Loucy (cell line): ENCODE measurements at regions not wholly inside any gene's neighbourhood (a gene's known extent, or its start where the extent isn't known, plus 50 kb on each side); places are given as distances from the start of the nearest gene placed in this dataset.

Source experiments
- H2AFZ ChIP-seq: fragments of 200-600 bp; sonication (generic); 2 replicates; pipeline ENCODE4 v1.6.0; 2016; ENCODE audit warnings: antibody characterized with exemption, mild to moderate bottlenecking, low read length, moderate library complexity
- H3F3A ChIP-seq: fragments of 200-600 bp; 2 replicates; pipeline ENCODE4 v1.6.0; 2016; ENCODE audit warnings: antibody characterized with exemption, low read depth, mild to moderate bottlenecking
- H3K27me3 ChIP-seq: fragments of 200-600 bp; sonication (generic); 2 replicates; pipeline ENCODE4 v1.6.1; 2014; ENCODE audit warnings: low read length, mild to moderate bottlenecking; ENCODE audit not compliant: insufficient read depth, poor library complexity, severe bottlenecking
- H3K36me3 ChIP-seq: fragments of 200-600 bp; sonication (generic); 2 replicates; pipeline ENCODE4 v1.6.1; 2016; ENCODE audit warnings: low read length; ENCODE audit not compliant: insufficient read depth
- H3K4me1 ChIP-seq: fragments of 200-600 bp; sonication (generic); 2 replicates; pipeline ENCODE4 v1.5.1; 2014; ENCODE audit warnings: low read length, mild to moderate bottlenecking; ENCODE audit not compliant: insufficient read depth, poor library complexity, severe bottlenecking
- H3K4me2 ChIP-seq: fragments of 200-600 bp; sonication (generic); 2 replicates; pipeline ENCODE4 v1.6.0; 2014; ENCODE audit warnings: antibody characterized with exemption, low read length, low read depth, mild to moderate bottlenecking; ENCODE audit not compliant: poor library complexity, severe bottlenecking
- H3K4me3 ChIP-seq: fragments of 200-600 bp; sonication (generic); 2 replicates; pipeline ENCODE4 v1.5.1; 2014; ENCODE audit warnings: low read length, mild to moderate bottlenecking, mixed read lengths; ENCODE audit not compliant: poor library complexity, severe bottlenecking
- H3K79me2 ChIP-seq: fragments of 200-600 bp; sonication (generic); 2 replicates; pipeline ENCODE4 v1.6.1; 2014; ENCODE audit warnings: low read length; ENCODE audit not compliant: insufficient read depth
- H3K9ac ChIP-seq: fragments of 200-600 bp; sonication (generic); 2 replicates; pipeline ENCODE4 v1.6.0; 2014; ENCODE audit warnings: mild to moderate bottlenecking, low read depth, low read length, moderate library complexity; ENCODE audit not compliant: poor library complexity, severe bottlenecking
- H3K9me2 ChIP-seq: fragments of 200-600 bp; sonication (generic); replicated peaks from 2 replicates; pipeline ENCODE4 v1.6.1; 2016; ENCODE audit warnings: low read depth, low read length, mixed read lengths
- H3K9me3 ChIP-seq: fragments of 200-600 bp; sonication (generic); 2 replicates; pipeline ENCODE4 v1.6.1; 2014; ENCODE audit warnings: mild to moderate bottlenecking, antibody characterized with exemption, low read length, low read depth; ENCODE audit not compliant: insufficient read depth
- H4K20me1 ChIP-seq: fragments of 200-600 bp; sonication (generic); 2 replicates; pipeline ENCODE4 v1.6.0; 2014; ENCODE audit warnings: antibody characterized with exemption, low read length, mild to moderate bottlenecking; ENCODE audit not compliant: insufficient read depth, poor library complexity, severe bottlenecking
- EZH2phosphoT487 ChIP-seq: fragments of 200-600 bp; IDR thresholded peaks from 2 replicates; pipeline ENCODE4 v1.6.1; 2018; ENCODE audit warnings: antibody characterized with exemption, mild to moderate bottlenecking, moderate library complexity, borderline replicate concordance
- TF ChIP-seq, protein P1 (sequence below): fragments of 200-600 bp; sonication (generic); conservative IDR thresholded peaks from 2 replicates; pipeline ENCODE4 v1.5.1; 2014; ENCODE audit warnings: mild to moderate bottlenecking, antibody characterized with exemption, low read length

DNA sequence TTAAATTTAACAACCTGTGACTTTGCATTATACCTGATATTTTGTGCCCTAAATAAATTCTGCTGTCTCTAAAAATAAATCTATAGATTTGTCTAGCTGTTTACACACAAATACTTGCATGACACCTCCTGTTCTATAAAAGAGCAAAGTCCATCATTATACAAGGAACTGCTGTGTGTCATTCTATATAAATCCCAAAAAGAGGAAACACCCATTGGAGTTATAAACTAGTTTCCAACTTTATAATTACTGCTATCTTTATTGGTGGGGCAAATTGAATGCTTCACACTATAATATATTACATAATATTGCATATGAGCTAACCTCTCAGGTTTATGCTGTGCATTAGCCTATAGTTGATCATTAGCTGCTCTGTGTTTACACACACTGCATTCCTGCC lies 504.4 kb downstream of the SATB2 start:
- no peaks in the 10 kb centered on the region for H3K4me1 ChIP-seq
- H4K20me1 ChIP-seq = no peaks in the 10 kb centered on the region
- H3K9me2 ChIP-seq = no peaks in the 10 kb centered on the region
- no peak overlapping the region for H2AFZ ChIP-seq
- no peaks in the 10 kb centered on the region for H3K36me3 ChIP-seq
- no peaks in the 10 kb centered on the region for H3K27me3 ChIP-seq
- no peaks in the 10 kb centered on the region for H3K79me2 ChIP-seq
- H3F3A ChIP-seq = no peaks in the 10 kb centered on the region
- H3K4me3 ChIP-seq = no peak overlapping the region
- TF ChIP-seq, protein P1, sequence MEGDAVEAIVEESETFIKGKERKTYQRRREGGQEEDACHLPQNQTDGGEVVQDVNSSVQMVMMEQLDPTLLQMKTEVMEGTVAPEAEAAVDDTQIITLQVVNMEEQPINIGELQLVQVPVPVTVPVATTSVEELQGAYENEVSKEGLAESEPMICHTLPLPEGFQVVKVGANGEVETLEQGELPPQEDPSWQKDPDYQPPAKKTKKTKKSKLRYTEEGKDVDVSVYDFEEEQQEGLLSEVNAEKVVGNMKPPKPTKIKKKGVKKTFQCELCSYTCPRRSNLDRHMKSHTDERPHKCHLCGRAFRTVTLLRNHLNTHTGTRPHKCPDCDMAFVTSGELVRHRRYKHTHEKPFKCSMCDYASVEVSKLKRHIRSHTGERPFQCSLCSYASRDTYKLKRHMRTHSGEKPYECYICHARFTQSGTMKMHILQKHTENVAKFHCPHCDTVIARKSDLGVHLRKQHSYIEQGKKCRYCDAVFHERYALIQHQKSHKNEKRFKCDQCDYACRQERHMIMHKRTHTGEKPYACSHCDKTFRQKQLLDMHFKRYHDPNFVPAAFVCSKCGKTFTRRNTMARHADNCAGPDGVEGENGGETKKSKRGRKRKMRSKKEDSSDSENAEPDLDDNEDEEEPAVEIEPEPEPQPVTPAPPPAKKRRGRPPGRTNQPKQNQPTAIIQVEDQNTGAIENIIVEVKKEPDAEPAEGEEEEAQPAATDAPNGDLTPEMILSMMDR = no peak
- no peak for TF ChIP-seq EZH2phosphoT487
- H3K9ac ChIP-seq = no peak overlapping the region
- no peaks in the 10 kb centered on the region for H3K9me3 ChIP-seq
- no peak overlapping the region for H3K4me2 ChIP-seq

DNA sequence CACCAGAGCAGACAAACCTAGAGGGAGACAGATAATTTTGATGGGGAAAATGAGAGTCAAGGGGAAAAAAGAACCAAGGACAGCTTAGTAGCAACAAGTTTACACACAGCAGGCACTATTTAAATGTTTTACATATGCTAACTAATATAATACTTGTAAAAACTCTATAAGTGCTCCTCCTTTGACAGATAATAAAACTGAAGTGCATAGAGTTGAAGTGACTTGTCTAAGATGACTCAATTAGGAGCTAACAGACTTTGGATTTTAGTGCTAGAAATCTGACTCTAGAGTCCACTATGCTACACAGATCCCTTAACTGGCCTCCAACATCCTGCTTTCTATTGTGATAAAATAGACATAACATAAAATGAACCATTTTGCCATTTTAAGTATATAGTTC lies 506.9 kb downstream of the SATB2 start:
- no peaks in the 10 kb centered on the region for H3K36me3 ChIP-seq
- TF ChIP-seq, protein P1 = no peak
- TF ChIP-seq EZH2phosphoT487 = no peak

GRCh38 chr2:198945496-198945895 lies 512.2 kb downstream of the SATB2 start:
- no peaks in the 10 kb centered on the region for H3F3A ChIP-seq
- no peak for TF ChIP-seq EZH2phosphoT487
- TF ChIP-seq, protein P1 = no peak

More for the DNA sequence above, 506.9 kb downstream of the SATB2 start:
- Histone ChIP-seq H3K79me2 (no peaks in the 10 kb centered on the region), H3K4me1 (no peaks in the 10 kb centered on the region), H3K9ac (no peak overlapping the region), H3K4me2 (no peak overlapping the region), H3K9me3 (no peaks in the 10 kb centered on the region), H3F3A (no peaks in the 10 kb centered on the region), H3K27me3 (no peaks in the 10 kb centered on the region), H4K20me1 (no peaks in the 10 kb centered on the region), H2AFZ (no peak overlapping the region), H3K9me2 (no peaks in the 10 kb centered on the region), H3K4me3 (no peak overlapping the region)

More at GRCh38 chr2:198945496-198945895, 512.2 kb downstream of the SATB2 start:
- Histone ChIP-seq H3K27me3 (no peaks in the 10 kb centered on the region), H3K4me1 (no peaks in the 10 kb centered on the region), H2AFZ (no peak overlapping the region), H3K4me2 (no peak overlapping the region), H4K20me1 (no peaks in the 10 kb centered on the region), H3K79me2 (no peaks in the 10 kb centered on the region), H3K9me2 (no peaks in the 10 kb centered on the region), H3K36me3 (no peaks in the 10 kb centered on the region), H3K4me3 (no peak overlapping the region), H3K9ac (no peak overlapping the region), H3K9me3 (no peaks in the 10 kb centered on the region)
